Hepatocyte (in vitro differentiated cells): ENCODE measurements at regions not wholly inside any gene's neighbourhood (a gene's known extent, or its start where the extent isn't known, plus 50 kb on each side); places are given as distances from the start of the nearest gene placed in this dataset.

ENCODE experiments used
- DNase-seq: peaks from one replicate; pipeline ENCODE4 v3.0.0-alpha.2; 2016; ENCODE audit warnings: low spot score
- H2AFZ ChIP-seq: fragments of 200-600 bp; sonication (generic); 2 replicates; pipeline ENCODE4 v1.6.0; 2016; ENCODE audit warnings: antibody characterized with exemption, mild to moderate bottlenecking
- H3K27ac ChIP-seq: fragments of 200-600 bp; sonication (generic); 2 replicates; pipeline ENCODE4 v1.5.1; 2016; ENCODE audit warnings: mild to moderate bottlenecking
- H3K27me3 ChIP-seq: fragments of 200-600 bp; sonication (generic); 2 replicates; pipeline ENCODE4 v1.6.1; 2016
- H3K36me3 ChIP-seq: fragments of 200-600 bp; sonication (generic); replicated peaks from 2 replicates; pipeline ENCODE4 v1.5.1; 2016; ENCODE audit warnings: low read depth; ENCODE audit not compliant: insufficient read depth
- H3K4me1 ChIP-seq: fragments of 200-600 bp; sonication (generic); 2 replicates; pipeline ENCODE4 v1.5.1; 2016; ENCODE audit warnings: mild to moderate bottlenecking, moderate library complexity; ENCODE audit not compliant: insufficient read depth
- H3K4me2 ChIP-seq: fragments of 200-600 bp; sonication (generic); 2 replicates; pipeline ENCODE4 v1.6.0; 2016
- H3K4me3 ChIP-seq: fragments of 200-600 bp; sonication (generic); 2 replicates; pipeline ENCODE4 v1.5.1; 2016; ENCODE audit warnings: mild to moderate bottlenecking
- H3K79me2 ChIP-seq: fragments of 200-600 bp; sonication (generic); 2 replicates; pipeline ENCODE4 v1.6.0; 2017; ENCODE audit warnings: mild to moderate bottlenecking
- H3K9me2 ChIP-seq: fragments of 200-600 bp; sonication (generic); replicated peaks from 2 replicates; pipeline ENCODE4 v1.6.0; 2017; ENCODE audit warnings: mild to moderate bottlenecking; ENCODE audit not compliant: insufficient read depth
- H3K9me3 ChIP-seq: fragments of 200-600 bp; sonication (generic); 2 replicates; pipeline ENCODE4 v1.5.1; 2016; ENCODE audit warnings: low read depth, mild to moderate bottlenecking
- H4K20me1 ChIP-seq: fragments of 200-600 bp; sonication (generic); 2 replicates; pipeline ENCODE4 v1.6.0; 2016; ENCODE audit warnings: mild to moderate bottlenecking; ENCODE audit not compliant: insufficient read depth, poor library complexity, severe bottlenecking
- CTCF ChIP-seq: fragments of 200-600 bp; sonication (generic); IDR thresholded peaks from 2 replicates; pipeline ENCODE4 v1.5.1; 2016; ENCODE audit warnings: antibody characterized with exemption, mild to moderate bottlenecking; ENCODE audit not compliant: poor library complexity
- EZH2 ChIP-seq: fragments of 200-600 bp; sonication (generic); IDR thresholded peaks from 2 replicates; pipeline ENCODE4 v1.6.1; 2016; ENCODE audit warnings: antibody characterized with exemption, mild to moderate bottlenecking, borderline replicate concordance
- EZH2phosphoT487 ChIP-seq: fragments of 200-600 bp; sonication (generic); IDR thresholded peaks from one replicate; pipeline ENCODE4 v1.6.1; 2018; ENCODE audit warnings: antibody characterized with exemption, mild to moderate bottlenecking, low read depth, moderate library complexity; ENCODE audit not compliant: unreplicated experiment, severe bottlenecking
- WGBS: methylation state at CpG from one replicate; pipeline ENCODE4 v1.1.6; 2016; ENCODE audit warnings: low lambda C conversion rate; ENCODE audit errors: missing lambda C conversion rate; 5-methylcytosine and 5-hydroxymethylcytosine counted together

GRCh38 chr6:71512256-71512655 lies 223.6 kb downstream of the OGFRL1 start:
- Histone ChIP-seq H4K20me1 (no peaks in the 10 kb centered on the region), H3K36me3 (no peaks in the 10 kb centered on the region), H3K4me3 (no peak overlapping the region), H3K27me3 (no peaks in the 10 kb centered on the region), H3K27ac (no peak overlapping the region), H3K4me1 (no peaks in the 10 kb centered on the region), H3K9me2 (no peaks in the 10 kb centered on the region), H3K79me2 (no peaks in the 10 kb centered on the region), H3K9me3 (no peaks in the 10 kb centered on the region), H2AFZ (no peak overlapping the region), H3K4me2 (no peak overlapping the region)
- DNase-seq: no peak
- 81% methylated on average over 3 of the region's 3 CpGs for WGBS
- TF ChIP-seq CTCF (no peak), EZH2phosphoT487 (no peak), EZH2 (no peak)

GRCh38 chr6:71513036-71513435 lies 224.4 kb downstream of the OGFRL1 start:
- no peak overlapping the region for H2AFZ ChIP-seq
- TF ChIP-seq EZH2 (no peak), CTCF (no peak)
- WGBS: 85% methylated on average over 3 of the region's 3 CpGs
- H3K9me3 ChIP-seq: no peaks in the 10 kb centered on the region
- no peak overlapping the region for H3K4me3 ChIP-seq
- no peaks in the 10 kb centered on the region for H3K79me2 ChIP-seq
- H3K9me2 ChIP-seq: no peaks in the 10 kb centered on the region
- DNase-seq: no peak
- no peak overlapping the region for H3K4me2 ChIP-seq
- no peaks in the 10 kb centered on the region for H3K27me3 ChIP-seq
- no peaks in the 10 kb centered on the region for H4K20me1 ChIP-seq
- no peaks in the 10 kb centered on the region for H3K36me3 ChIP-seq
- no peak overlapping the region for H3K27ac ChIP-seq
- H3K4me1 ChIP-seq: no peaks in the 10 kb centered on the region

DNA sequence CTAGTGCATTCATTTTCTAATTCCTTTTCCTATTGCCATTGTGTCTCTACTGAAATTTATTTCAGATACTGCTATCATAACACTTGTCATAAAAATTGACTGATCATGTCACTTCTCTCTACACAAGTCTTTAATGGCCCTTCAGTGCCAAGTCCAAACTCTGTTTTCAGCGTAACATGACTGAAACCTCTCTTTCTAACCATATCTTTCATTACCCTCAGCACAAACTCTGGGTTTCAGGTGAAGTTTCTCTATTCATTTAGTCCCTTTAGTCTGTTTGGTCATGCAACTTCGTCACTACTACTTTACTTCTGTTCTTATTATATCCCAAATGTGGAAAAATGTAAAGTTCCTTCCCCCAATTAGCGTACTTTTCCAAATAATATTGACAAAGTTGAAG lies 234.9 kb downstream of the OGFRL1 start:
- Histone ChIP-seq H3K27ac (no peak overlapping the region), H2AFZ (no peak overlapping the region), H3K9me3 (no peaks in the 10 kb centered on the region), H4K20me1 (no peaks in the 10 kb centered on the region), H3K4me3 (no peak overlapping the region), H3K9me2 (no peaks in the 10 kb centered on the region), H3K79me2 (no peaks in the 10 kb centered on the region), H3K27me3 (no peaks in the 10 kb centered on the region), H3K36me3 (no peaks in the 10 kb centered on the region), H3K4me2 (no peak overlapping the region), H3K4me1 (no peaks in the 10 kb centered on the region)
- no peak for TF ChIP-seq EZH2
- WGBS: 93% methylated on average over 3 of the region's 3 CpGs
- no peak for DNase-seq

DNA sequence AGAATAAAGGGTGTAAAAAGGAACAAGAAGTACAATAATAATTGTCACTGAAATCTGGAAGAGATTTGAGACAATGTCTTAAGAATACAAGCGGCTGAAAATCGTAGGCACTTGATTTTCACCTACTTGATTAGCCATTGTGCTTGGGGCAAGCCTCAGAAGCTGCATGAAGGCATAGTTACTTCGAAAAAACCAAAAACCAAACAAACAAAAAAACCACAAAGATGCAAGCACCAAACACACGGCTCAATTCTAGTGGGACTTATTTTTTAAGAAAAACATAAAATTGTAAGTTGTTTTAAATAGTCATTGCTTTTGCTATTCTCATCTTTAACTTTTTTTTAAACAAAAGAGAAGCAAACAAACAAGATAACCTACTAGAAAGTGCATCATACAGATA lies 235.6 kb downstream of the OGFRL1 start:
- Histone ChIP-seq H3K4me2 (no peak overlapping the region), H3K79me2 (no peaks in the 10 kb centered on the region), H3K4me3 (no peak overlapping the region), H3K9me3 (no peaks in the 10 kb centered on the region), H3K27ac (no peak overlapping the region), H3K9me2 (no peaks in the 10 kb centered on the region), H2AFZ (no peak overlapping the region), H3K36me3 (no peaks in the 10 kb centered on the region), H4K20me1 (no peaks in the 10 kb centered on the region), H3K27me3 (no peaks in the 10 kb centered on the region), H3K4me1 (no peaks in the 10 kb centered on the region)
- 49% methylated on average over 4 of the region's 4 CpGs for WGBS
- TF ChIP-seq EZH2phosphoT487 (no peak), CTCF (no peak), EZH2 (no peak)
- DNase-seq: no peak
